GM21360 (cell line): ENCODE measurements at regions not wholly inside any gene's neighbourhood (a gene's known extent, or its start where the extent isn't known, plus 50 kb on each side); places are given as distances from the start of the nearest gene placed in this dataset.
"Not testable (repeated sequence)": the region's sequence is repeated elsewhere in the genome, so short reads cannot be mapped to it uniquely, and the experiment has no call there.

Source experiments
- ATAC-seq: cut with Tn5 transposase; IDR thresholded peaks from one replicate; pipeline ENCODE4 v1.9.1; 2021; ENCODE audit warnings: mild to moderate bottlenecking, moderate library complexity; ENCODE audit not compliant: unreplicated experiment

DNA sequence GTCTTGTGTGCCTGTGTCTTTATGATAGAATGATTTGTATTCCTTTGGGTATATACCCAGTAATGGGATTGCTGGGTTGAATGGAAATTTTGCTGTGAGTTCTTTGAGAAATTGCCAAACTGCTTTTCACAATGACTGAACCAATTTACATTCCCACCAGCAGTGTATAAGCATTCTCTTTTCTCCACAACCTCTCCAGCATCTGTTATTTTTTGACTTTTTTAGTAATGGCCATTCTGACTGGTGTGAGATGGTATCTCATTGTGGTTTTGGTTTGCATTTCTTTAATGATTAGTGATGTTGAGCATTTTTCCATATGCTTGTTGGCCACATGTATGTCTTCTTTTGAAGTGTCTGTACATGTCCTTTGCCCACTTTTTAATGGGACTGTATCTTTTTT is 238.3 kb upstream of the ZEB2 start:
- not testable (repeated sequence) for ATAC-seq

DNA sequence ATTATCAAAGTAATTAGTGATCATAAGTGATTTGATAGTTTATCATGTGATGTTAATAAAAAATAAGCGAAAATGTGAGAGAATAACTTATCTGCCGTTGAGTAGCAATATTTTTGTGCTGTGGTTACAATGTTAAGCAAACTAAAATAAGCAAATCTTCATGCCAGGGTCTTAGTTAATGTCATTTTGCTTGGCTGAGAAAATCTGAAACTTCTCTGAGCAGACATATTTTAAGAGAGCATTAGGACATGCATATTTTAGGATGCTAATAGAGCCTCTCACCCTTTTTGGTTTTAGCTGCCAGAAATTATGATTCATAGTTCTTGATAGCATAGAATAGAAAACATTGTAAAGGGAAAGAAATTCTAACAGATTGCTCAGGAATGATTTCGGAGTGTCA is 233.5 kb upstream of the ZEB2 start:
- no peak for ATAC-seq

DNA sequence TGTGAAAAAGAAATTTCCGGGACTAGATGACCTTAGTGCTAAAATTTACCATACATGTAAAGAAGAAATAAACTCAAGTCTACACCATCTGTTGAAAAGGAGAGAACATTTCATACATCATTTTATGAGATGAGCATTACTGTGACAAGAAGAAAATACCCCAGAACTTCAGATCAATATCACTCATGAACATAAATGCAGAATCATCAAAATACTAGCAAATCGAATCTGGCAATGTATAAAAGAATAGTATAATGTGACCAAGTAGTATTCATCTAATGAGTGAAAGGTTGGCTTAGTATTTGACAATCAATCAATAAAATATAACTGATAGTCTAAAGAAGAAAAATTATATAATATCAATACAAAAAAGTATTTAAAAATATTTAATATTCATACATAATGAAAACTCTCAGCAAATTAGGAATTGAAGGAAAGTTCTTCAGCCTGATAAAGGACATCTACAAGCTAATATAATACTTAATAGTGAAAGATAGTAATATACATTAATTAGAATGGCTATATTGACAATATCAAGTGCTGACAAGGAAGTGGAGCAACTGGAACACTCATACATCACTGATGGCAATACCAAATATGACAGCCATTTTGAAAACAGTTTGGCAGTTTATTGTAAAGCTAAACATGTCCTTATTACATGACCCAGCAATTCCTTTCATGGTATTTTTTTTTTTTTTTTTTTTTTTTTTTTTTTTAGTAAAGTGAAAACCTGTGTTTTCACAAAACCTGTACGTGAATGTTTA is 231.4 kb upstream of the ZEB2 start:
- no peak for ATAC-seq

DNA sequence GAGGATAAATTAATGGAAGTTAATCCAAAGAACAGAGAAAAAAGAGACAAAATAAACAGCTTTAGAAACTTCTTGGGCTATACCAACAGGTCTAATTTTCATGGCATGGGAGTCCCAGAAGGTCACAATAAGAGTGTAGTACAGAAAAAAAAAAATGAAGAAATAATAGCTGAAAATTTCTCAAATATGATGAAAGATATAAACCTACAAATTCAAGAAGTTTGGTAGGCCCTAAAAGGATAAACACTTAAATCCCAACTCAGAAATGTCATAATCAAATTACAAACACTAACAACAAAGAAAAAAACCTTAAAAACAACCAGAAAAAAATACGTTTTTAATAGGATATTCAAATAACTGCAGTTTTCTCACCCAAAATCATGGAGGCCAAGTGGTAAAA is 229.3 kb upstream of the ZEB2 start:
- ATAC-seq: no peak

DNA sequence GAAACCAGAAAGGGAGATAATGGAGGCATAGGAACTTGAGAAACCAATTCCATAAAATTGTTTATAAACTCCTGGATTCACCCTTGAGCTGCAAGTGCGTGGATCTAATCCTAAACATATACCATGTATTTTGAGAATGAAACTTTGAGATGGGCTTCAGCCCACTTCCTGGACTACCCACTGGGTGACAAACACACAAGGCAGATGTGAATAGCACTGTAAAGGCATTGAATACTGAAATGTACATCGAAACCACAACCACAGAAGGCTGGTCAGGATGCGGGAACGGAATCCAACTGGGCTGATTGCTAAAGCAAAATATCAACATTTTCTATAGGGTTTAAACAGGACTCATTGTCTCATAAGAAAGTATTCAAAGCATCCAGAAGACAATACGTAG is 228.5 kb upstream of the ZEB2 start:
- ATAC-seq: no peak

DNA sequence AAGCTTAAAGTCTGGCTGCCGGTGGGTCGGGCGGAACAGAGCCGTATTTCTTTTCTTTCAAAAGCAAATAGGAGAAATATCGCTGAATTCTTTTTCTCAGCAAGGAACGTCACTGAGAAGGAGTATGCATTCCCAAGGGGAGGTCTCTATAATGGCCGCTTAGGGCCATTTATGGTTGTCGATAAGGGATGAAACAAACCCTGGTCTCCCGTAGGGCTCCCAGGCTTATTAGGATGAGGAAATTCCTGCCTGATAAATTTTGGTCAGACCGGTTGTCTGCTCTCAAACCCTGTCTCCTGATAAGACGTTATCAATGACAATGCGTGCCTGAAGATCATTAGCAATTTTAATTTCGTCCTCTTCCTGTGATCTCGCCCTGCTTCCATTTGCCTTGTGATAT is 227.7 kb upstream of the ZEB2 start:
- no peak for ATAC-seq

DNA sequence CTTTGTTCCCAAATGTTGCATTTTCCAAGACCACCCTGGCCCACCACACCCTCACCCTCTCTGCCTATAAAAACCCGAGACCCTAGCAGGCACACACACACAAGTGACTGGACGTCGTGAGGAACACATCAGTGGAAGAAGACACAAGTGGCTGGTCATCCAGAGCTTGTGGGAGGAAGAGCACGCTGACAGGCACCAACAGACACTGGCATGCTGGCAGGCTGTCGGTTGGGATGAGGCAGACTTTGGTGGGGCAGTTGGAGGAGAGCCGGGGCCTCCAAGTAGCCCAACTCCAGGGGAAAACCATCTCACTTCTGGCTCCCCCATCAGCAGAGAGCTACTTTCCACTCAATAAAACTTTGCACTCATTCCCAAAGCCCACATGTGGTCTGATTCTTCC is 225.5 kb upstream of the ZEB2 start:
- no peak for ATAC-seq

DNA sequence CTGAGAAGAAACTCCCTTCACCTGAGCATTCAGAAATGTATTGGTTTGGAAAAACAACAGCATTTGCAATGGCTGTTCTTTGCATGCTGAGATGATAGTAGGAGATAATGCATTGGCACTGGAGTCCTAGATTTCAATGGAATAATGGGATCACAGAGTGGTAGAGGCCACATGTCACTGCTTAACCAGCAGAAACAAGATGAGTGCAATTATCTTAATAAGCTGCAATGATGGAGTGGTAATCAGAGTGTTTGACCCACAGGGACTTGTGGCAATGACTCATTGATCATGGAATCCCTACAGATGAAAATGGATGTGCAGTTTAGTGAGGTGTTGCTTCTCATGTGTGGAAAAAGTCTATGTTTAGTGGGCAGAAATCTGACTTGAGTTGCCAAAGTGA is 218.8 kb upstream of the ZEB2 start:
- no peak for ATAC-seq

DNA sequence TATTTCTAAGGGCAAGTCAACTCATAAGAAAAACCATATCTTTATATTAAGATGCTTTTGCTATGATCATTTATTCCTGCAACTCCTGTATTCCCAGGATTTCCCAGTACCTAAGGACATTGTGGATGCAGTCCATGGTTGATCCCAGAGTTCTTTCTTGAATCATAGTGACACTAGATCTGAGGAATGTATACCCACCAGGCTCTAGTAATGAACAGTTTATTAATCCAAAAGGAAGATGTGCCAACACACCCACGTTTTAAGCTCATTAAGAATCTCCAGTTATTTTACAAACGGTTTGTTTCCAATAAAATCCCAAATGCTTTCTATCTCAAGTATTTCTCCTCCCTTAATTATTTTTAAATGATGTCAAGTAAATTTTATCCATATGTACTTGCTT is 210.8 kb upstream of the ZEB2 start:
- no peak for ATAC-seq

DNA sequence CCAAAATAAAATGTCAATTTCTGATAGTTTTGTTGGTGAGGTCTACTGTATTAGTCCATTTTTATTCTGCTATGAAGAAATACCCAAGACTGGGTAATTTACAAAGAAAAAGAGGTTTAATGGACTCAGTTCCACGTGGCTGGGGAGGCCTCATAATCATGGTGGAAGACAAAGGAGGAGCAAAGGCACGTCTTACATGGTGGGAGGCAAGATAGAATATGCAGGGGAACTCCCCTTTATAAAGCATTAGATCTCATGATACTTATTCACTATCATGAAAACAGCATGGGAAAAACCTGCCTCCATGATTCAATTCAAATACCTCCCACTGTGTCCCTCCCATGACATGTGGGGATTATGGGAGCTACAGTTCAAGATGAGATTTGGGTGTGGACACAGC is 204.5 kb upstream of the ZEB2 start:
- ATAC-seq: not testable (repeated sequence)

DNA sequence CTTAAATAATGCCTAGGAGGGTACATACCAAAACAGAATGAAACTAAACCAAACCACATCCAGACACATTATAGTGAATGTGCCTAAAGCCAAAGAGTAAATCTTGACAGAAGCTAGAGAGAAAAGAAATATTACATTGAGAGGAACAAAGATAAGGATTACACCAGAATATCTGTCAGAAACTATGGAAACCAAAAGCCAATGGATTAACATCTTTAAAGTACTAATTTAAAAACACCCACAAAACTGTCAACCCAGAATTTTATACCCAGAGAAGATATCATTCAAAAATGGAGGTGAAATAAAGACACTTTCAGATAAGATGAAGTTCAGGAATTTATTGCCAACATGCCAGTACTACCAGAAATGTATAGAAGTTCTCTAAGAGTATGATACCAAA is 198.5 kb upstream of the ZEB2 start:
- ATAC-seq: no peak

DNA sequence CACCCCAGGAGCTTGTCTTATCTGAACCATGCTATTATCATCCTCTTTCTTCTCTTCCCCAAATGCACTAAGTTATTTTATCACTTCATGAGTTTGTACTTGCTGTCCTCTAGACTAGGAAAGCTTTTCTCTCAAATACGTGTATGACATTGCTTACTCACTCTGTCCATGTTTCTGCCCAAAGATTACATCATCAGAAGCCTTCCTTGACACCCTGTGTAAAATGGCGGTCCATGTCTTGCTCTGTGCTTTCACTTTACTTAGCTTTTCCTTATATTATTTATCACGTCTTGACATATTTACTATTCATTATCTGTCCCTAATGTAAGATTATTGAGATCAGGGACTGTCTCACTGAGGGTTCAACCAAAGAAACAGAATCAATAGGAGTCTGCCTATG is 196.1 kb upstream of the ZEB2 start:
- ATAC-seq: no peak

DNA sequence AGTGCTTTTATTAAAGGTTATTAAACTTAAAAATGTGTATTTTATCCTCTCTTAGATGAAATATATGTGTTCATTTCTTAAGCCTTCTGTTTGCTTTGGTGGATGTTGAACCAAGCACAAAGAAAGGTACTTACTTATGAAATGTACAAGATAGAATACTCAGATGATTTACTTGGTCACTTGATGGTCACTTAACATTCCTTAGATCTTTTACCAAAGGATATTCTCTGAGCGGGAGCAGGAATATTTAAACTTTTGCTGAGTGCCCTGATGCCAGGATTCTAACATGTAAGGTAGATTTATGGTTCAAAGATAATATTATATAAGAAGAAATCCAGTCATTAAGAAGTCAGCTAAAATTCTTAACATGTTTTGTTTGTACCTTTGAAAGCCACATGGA is 193.5 kb upstream of the ZEB2 start:
- no peak for ATAC-seq

DNA sequence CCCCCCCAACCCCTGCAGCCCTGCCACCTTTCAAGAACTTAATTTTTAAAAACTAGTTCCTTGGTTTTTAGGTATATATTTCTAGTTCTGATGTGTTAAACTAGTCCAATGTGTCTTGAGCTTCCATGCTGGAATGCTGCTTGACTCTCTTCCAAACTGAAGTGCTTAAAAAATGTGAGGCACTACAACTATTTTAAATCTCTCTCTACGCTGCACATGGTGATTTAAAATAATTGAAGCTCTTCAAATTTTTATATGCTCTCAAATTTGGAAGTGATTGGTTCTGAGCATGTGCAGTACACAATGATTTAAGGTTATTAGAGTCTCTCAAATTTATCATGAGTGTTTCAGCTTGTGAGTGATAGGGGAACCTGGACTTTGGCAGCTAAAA is 192.6 kb upstream of the ZEB2 start:
- ATAC-seq: no peak

DNA sequence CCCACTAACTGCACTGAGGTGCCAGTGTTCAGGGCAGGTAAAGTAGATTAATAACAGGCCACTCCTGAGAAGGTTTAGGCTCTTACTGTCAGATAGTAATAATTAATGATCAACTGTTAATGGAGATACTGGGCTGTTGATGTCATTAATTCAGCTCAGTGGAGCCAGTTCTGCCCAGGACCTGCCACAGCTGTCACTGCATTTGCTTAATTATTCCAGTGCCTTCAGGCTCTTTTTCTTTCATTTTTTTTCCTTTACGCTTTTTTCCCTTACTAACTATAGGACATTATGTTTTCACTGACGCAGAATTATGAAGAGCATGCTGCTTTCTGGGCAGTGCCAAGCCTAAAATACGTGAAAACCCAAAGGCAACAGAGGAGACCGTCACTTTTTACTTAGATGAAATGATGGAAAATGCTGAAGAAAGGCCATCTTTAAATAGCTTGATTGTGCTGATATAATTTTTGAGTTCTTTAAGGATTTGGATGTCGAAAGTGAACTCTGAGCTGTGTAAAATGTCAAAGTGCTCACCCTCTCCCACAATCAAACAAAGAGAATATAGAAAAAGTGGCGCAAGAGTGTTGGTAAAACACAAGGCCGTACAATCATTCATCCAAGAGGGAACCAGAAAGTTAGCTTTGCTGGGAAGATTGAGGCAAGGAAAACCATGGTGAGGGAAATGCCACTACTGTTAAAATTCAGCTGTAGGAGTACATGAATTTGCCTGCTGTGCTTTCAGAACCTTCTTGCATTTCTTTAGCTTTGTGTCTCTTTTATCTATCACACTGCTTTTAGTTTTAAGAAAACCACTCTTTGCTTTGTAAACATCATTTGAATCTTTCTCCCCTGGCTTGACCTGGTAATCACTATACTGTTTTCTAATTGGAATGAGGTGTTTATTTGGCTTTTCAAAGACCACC is 192.0 kb upstream of the ZEB2 start:
- no peak for ATAC-seq

DNA sequence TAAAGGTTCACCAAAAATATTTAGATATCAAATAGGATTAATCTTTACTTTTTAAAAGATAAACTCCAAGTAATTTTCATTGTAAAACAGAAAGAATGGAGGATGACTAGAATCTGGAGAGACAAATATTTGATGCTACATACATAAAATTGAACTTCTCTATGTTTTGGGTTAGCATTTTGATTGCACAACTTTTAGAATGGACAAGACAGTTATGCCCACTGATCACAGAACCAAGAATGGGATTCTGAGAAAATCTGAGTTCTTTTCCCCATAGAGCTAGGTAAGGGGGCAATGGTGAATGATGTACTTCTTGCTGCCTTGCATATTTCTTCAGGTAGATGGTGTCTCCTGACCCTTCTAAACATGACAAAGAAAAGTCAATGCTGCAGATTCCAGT is 191.2 kb upstream of the ZEB2 start:
- no peak for ATAC-seq

DNA sequence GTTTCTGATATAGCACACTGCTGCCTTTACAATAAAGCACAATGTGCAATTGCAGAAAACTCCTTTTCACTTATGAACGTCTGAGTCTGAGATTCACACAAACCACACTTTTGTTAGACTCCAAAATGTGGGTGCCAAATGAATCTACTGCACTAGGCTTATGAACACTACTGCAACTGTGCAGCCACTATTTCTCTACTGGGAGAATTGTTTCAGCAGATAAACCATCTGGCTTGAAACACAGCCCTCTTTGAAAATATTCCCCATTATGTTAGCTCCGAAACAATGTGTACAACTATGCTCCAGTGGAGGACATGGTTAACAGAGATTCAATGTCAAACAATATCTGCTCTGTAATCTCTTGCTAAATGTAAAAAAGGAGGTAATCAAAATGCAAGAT is 188.7 kb upstream of the ZEB2 start:
- ATAC-seq: no peak

DNA sequence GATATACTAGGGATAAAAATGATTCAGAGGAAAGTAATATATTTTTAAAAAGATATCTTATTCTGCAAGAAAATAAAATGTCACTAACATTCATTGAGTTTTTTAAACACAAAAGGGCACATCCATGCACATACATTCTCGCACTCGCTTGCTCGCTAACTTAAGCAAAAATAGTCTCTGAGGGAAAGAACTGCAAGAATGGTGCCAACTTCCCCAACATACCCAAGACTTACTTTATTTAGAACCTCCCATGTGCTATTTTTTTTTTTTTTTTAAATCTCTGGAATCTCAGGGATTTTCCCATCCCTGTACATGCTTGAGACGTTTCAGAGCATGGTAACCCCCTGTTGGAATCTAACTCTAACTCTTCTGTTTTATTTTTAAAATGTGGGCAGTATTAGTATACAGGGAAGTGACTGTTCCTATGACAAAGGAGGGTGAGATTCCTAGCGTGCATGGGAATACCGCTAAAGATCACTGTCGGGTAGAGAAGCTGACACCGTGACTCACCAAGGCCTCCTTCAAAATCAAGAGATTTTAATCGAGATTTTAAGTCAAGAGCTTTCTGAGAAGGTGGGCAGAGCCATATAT is 187.9 kb upstream of the ZEB2 start:
- no peak for ATAC-seq

DNA sequence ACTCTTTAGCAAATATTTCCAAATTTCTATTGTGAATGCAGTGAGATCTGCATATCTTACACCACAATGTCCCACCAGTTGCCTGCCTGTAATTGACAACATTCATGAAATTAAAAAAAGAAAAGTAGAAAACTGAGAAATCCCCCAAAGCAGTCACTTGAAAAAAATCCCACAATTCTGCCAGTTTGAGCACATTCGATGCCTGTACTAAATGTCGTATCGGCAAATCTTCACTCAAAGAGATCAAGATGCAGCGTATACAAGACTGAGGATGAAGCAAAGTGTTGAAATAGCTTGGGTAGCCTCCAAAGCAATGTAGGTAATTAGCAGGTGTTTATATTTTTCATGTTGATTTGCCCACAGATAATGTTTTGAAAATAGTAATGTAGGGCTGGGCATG is 186.7 kb upstream of the ZEB2 start:
- no peak for ATAC-seq

DNA sequence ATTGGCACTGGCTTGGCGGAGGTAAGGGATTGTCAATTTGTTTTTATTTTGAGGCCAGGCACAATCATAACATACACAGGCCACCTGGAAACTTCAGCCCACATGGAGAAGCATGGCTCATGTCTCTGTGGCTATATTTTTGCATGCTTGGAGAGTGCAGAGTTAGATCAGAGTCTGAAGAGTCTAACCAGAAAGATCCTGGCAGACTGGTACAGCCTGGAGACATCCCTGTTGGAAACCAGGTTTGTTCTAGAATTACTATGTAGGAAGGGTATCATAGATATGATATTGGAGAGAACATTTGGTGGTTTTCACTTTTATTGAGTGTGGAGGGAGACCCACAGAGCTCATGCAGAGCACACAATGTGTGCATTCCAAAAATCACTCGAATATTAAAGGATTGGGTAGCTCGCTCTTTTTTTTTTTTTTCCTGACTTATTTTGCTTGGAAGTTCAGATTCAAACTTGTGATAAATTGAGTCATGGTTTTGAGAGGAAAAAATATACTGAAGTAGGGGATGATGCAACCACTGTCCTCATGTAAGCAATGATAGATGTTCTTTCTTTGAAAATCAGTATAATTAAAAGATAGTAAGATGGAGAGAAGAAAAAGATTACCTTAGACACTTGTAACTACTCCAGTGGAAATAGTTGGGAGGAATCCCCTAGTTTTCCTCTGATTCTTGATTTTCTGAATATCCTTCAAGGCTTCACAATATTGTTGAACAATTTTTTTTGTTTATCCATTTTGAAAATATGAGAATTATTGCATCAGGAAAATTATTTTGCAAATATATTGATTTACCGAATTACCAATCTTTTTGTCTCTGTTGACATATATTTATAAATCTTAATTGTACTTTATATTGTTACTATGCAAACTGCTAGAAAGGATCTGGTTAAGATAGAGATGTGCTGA is 185.7 kb upstream of the ZEB2 start:
- no peak for ATAC-seq

DNA sequence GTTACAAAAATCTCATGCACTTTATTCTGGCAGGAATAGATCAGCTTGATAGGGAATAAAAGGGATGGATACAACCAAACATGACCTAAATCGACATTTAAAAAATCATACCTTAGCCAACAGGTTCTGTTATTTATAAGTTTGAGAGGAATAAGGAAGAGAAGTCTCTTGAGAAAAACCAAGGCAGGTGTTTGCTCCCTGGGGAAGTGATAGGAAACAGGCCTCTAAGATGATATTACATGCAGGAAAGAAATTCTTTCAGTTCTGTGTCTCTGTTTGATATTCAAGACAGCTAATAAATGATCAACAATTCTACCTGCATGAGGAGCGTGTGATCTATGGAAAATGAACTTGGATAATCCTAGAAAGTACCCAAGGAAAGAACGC is 184.8 kb upstream of the ZEB2 start:
- no peak for ATAC-seq
